Liver (tissue), 8 donors: ENCODE measurements at regions not wholly inside any gene's neighbourhood (a gene's known extent, or its start where the extent isn't known, plus 50 kb on each side); places are given as distances from the start of the nearest gene placed in this dataset.

Experiments used
- DNase-seq: peaks from one replicate; pipeline ENCODE4 v3.0.0-alpha.2; 2017; ENCODE audit warnings: low spot score
- H3K27ac ChIP-seq, 2 donors: one replicate each; pipeline ENCODE4 v1.7.0; 2013; ENCODE audit warnings: inconsistent platforms in 2 of 2, low read length in 2 of 2, control low read depth in 1 of 2, low read depth in 1 of 2, mild to moderate bottlenecking in 1 of 2
- H3K27me3 ChIP-seq, 4 donors: one replicate each; pipeline versions ENCODE4 v1.6.1 to v1.7.0; 2013; ENCODE audit warnings: low read length in 3 of 4, inconsistent platforms in 1 of 4, mild to moderate bottlenecking in 1 of 4, moderate library complexity in 1 of 4; ENCODE audit not compliant: control insufficient read depth in 4 of 4, insufficient read depth in 4 of 4
- H3K36me3 ChIP-seq, 4 donors: one replicate each; pipeline versions ENCODE4 v1.6.1 to v1.7.0; 2013; ENCODE audit warnings: low read length in 3 of 4, mild to moderate bottlenecking in 3 of 4, low read depth in 1 of 4, moderate library complexity in 1 of 4; ENCODE audit not compliant: control insufficient read depth in 4 of 4, insufficient read depth in 3 of 4
- H3K4me1 ChIP-seq, 4 donors: one replicate each; pipeline versions ENCODE4 v1.6.1 to v1.7.0; 2013; ENCODE audit warnings: low read length in 3 of 4, mild to moderate bottlenecking in 3 of 4, moderate library complexity in 1 of 4; ENCODE audit not compliant: control insufficient read depth in 4 of 4, insufficient read depth in 4 of 4
- H3K4me3 ChIP-seq, 3 donors: one replicate each; pipeline versions ENCODE4 v1.6.1 to v1.7.0; 2013; ENCODE audit warnings: low read length in 3 of 3, control low read depth in 1 of 3, low read depth in 1 of 3, mild to moderate bottlenecking in 1 of 3
- H3K9ac ChIP-seq, 2 donors: one replicate each; pipeline ENCODE4 v1.7.0; 2013; ENCODE audit warnings: low read length in 2 of 2, mild to moderate bottlenecking in 2 of 2, moderate library complexity in 2 of 2, control low read depth in 1 of 2, low read depth in 1 of 2
- H3K9me3 ChIP-seq, 4 donors: one replicate each; pipeline versions ENCODE4 v1.6.1 to v1.7.0; 2013; ENCODE audit warnings: low read length in 3 of 4; ENCODE audit not compliant: control insufficient read depth in 4 of 4
- EGR1 ChIP-seq, 2 donors: IDR thresholded peaks; 2 replicates each; pipeline ENCODE4 v1.6.1; 2016 to 2018; ENCODE audit warnings: antibody characterized with exemption in 2 of 2, low read depth in 2 of 2
- FOXA1 ChIP-seq: IDR thresholded peaks from 2 replicates; pipeline ENCODE4 v1.6.1; 2016; ENCODE audit warnings: antibody characterized with exemption
- FOXA2 ChIP-seq: IDR thresholded peaks from 2 replicates; pipeline ENCODE4 v1.6.1; 2016; ENCODE audit warnings: antibody characterized with exemption
- GABPA ChIP-seq, 2 donors: IDR thresholded peaks in 1 of 2; conservative IDR thresholded peaks in 1 of 2; 2 replicates each; pipeline ENCODE4 v1.6.1; 2016; ENCODE audit warnings: antibody characterized with exemption in 2 of 2, mild to moderate bottlenecking in 1 of 2, moderate library complexity in 1 of 2
- HNF4A ChIP-seq, 2 donors: conservative IDR thresholded peaks; 2 replicates each; pipeline ENCODE4 v1.6.1; 2016; ENCODE audit warnings: antibody characterized with exemption in 2 of 2, mild to moderate bottlenecking in 2 of 2
- HNF4G ChIP-seq: IDR thresholded peaks from 2 replicates; pipeline ENCODE4 v1.6.1; 2016; ENCODE audit warnings: antibody characterized with exemption
- NR2F2 ChIP-seq: IDR thresholded peaks from 2 replicates; pipeline ENCODE4 v1.6.1; 2016; ENCODE audit warnings: antibody characterized with exemption
- RXRA ChIP-seq, 2 donors: IDR thresholded peaks; 2 replicates each; pipeline ENCODE4 v1.6.1; 2017 to 2018; ENCODE audit warnings: antibody characterized with exemption in 2 of 2, mild to moderate bottlenecking in 1 of 2
- SP1 ChIP-seq: IDR thresholded peaks from 2 replicates; pipeline ENCODE4 v1.6.1; 2018; ENCODE audit warnings: antibody characterized with exemption, mild to moderate bottlenecking
- TAF1 ChIP-seq: conservative IDR thresholded peaks from 2 replicates; pipeline ENCODE4 v1.6.1; 2016; ENCODE audit warnings: antibody characterized with exemption, mild to moderate bottlenecking
- YY1 ChIP-seq: IDR thresholded peaks from 2 replicates; pipeline ENCODE4 v1.6.1; 2016; ENCODE audit warnings: antibody characterized with exemption, mild to moderate bottlenecking
- WGBS: extraction: QIAGEN DNeasy Blood & Tissue Kit; methylation state at CpG from one replicate; pipeline ENCODE4 v1.1.7; 2013; 5-methylcytosine and 5-hydroxymethylcytosine counted together
- TF ChIP-seq, protein P1 (sequence below): IDR thresholded peaks from 2 replicates; pipeline ENCODE4 v1.6.1; 2016; ENCODE audit warnings: antibody characterized with exemption
- TF ChIP-seq, protein P2 (sequence below): IDR thresholded peaks from 2 replicates; pipeline ENCODE4 v1.6.1; 2016; ENCODE audit warnings: antibody characterized with exemption
- TF ChIP-seq, protein P3 (sequence below): IDR thresholded peaks from 2 replicates; pipeline ENCODE4 v1.6.1; 2016; ENCODE audit warnings: antibody characterized with exemption, mild to moderate bottlenecking
- TF ChIP-seq, protein P4 (sequence below): fragments of 150-350 bp; IDR thresholded peaks from 2 replicates; pipeline ENCODE4 v1.5.1; 2017; ENCODE audit warnings: improper control_type of control experiment, low read depth, low read length; ENCODE audit not compliant: missing input control
- donor health status: healthy.
- donor health status: healthy.
- donor health status: healthy.
- donor health status: healthy.
- donor health status: healthy.

DNA sequence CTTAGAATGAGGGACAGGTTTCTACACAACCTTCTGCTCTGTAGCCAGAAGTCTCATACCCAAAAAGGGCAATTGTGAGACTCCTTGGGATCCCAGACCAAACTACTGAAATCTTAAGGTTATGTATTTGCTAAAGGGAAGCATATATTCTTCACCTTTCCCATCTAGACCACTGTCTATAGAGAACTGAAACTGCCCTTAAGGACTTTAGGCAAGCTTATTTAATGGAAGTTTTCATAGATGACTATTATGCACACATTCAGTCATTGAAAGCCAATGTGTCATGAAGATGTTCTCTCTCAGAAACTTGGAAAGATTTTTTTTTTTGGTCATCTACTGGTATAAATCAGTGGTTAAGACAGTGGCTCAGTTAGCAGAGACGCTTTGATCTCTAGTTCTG, 365.3 kb downstream of the MCTP2 start (continued):
- TF ChIP-seq, protein P1, sequence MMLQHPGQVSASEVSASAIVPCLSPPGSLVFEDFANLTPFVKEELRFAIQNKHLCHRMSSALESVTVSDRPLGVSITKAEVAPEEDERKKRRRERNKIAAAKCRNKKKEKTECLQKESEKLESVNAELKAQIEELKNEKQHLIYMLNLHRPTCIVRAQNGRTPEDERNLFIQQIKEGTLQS: no peak
- TF ChIP-seq, protein P2, sequence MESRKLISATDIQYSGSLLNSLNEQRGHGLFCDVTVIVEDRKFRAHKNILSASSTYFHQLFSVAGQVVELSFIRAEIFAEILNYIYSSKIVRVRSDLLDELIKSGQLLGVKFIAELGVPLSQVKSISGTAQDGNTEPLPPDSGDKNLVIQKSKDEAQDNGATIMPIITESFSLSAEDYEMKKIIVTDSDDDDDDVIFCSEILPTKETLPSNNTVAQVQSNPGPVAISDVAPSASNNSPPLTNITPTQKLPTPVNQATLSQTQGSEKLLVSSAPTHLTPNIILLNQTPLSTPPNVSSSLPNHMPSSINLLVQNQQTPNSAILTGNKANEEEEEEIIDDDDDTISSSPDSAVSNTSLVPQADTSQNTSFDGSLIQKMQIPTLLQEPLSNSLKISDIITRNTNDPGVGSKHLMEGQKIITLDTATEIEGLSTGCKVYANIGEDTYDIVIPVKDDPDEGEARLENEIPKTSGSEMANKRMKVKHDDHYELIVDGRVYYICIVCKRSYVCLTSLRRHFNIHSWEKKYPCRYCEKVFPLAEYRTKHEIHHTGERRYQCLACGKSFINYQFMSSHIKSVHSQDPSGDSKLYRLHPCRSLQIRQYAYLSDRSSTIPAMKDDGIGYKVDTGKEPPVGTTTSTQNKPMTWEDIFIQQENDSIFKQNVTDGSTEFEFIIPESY: no peak
- TF ChIP-seq HNF4G: no peak
- TF ChIP-seq EGR1 (IDR thresholded peaks at IDR 0.05; ENCODE audit: low read depth in 2 of 2): no peak

DNA sequence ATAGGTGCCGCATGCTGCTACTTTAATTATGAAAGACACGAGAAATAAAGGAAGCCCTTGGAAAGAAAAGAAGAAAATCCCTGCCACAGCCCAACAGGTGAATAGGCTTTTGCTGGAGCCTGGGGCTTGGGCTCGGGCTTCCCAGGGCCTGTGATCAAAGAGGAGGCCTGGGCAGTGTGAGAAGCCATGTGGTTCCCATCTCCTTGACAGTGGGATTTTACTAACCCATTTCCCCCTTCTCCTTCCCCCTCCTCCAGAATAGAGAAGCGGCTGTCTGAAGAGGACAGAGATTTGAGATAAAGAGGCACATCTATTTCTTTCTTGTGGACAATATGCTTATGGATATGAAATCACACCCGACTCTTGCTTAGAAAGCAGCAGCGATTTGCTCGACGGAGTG, 369.1 kb downstream of the MCTP2 start:
- Histone ChIP-seq H3K9me3 (no peaks in the 10 kb centered on the region), H3K9ac (no peak overlapping the region), H3K27me3 (peaks cover 0 to 4% (median 0%) of the 10 kb centered on the region in 4 donors), H3K36me3 (no peaks in the 10 kb centered on the region), H3K27ac (no peak overlapping the region), H3K4me3 (no peak overlapping the region), H3K4me1 (no peaks in the 10 kb centered on the region)
- TF ChIP-seq FOXA1: no peak
- TF ChIP-seq, protein P3, sequence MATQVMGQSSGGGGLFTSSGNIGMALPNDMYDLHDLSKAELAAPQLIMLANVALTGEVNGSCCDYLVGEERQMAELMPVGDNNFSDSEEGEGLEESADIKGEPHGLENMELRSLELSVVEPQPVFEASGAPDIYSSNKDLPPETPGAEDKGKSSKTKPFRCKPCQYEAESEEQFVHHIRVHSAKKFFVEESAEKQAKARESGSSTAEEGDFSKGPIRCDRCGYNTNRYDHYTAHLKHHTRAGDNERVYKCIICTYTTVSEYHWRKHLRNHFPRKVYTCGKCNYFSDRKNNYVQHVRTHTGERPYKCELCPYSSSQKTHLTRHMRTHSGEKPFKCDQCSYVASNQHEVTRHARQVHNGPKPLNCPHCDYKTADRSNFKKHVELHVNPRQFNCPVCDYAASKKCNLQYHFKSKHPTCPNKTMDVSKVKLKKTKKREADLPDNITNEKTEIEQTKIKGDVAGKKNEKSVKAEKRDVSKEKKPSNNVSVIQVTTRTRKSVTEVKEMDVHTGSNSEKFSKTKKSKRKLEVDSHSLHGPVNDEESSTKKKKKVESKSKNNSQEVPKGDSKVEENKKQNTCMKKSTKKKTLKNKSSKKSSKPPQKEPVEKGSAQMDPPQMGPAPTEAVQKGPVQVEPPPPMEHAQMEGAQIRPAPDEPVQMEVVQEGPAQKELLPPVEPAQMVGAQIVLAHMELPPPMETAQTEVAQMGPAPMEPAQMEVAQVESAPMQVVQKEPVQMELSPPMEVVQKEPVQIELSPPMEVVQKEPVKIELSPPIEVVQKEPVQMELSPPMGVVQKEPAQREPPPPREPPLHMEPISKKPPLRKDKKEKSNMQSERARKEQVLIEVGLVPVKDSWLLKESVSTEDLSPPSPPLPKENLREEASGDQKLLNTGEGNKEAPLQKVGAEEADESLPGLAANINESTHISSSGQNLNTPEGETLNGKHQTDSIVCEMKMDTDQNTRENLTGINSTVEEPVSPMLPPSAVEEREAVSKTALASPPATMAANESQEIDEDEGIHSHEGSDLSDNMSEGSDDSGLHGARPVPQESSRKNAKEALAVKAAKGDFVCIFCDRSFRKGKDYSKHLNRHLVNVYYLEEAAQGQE: no peak
- no peak for TF ChIP-seq NR2F2
- no peak for TF ChIP-seq FOXA2
- TF ChIP-seq, protein P2: no peak
- no peak for TF ChIP-seq HNF4G
- TF ChIP-seq TAF1: no peak
- no peak for TF ChIP-seq GABPA (IDR thresholded peaks at IDR 0.05 in 1 of 2, conservative IDR thresholded peaks at IDR 0.05 in 1 of 2)
- TF ChIP-seq YY1: no peak
- TF ChIP-seq SP1: no peak
- TF ChIP-seq, protein P4, sequence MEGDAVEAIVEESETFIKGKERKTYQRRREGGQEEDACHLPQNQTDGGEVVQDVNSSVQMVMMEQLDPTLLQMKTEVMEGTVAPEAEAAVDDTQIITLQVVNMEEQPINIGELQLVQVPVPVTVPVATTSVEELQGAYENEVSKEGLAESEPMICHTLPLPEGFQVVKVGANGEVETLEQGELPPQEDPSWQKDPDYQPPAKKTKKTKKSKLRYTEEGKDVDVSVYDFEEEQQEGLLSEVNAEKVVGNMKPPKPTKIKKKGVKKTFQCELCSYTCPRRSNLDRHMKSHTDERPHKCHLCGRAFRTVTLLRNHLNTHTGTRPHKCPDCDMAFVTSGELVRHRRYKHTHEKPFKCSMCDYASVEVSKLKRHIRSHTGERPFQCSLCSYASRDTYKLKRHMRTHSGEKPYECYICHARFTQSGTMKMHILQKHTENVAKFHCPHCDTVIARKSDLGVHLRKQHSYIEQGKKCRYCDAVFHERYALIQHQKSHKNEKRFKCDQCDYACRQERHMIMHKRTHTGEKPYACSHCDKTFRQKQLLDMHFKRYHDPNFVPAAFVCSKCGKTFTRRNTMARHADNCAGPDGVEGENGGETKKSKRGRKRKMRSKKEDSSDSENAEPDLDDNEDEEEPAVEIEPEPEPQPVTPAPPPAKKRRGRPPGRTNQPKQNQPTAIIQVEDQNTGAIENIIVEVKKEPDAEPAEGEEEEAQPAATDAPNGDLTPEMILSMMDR: no peak
- no peak for TF ChIP-seq HNF4A (conservative IDR thresholded peaks at IDR 0.05)
- TF ChIP-seq RXRA (IDR thresholded peaks at IDR 0.05): no peak
- TF ChIP-seq EGR1 (IDR thresholded peaks at IDR 0.05; ENCODE audit: low read depth in 2 of 2): no peak
- 75% methylated on average over 8 of the region's 8 CpGs for WGBS
- DNase-seq: no peak
